VCaP (cell line): ENCODE measurements at regions not wholly inside any gene's neighbourhood (a gene's known extent, or its start where the extent isn't known, plus 50 kb on each side); places are given as distances from the start of the nearest gene placed in this dataset.
"Not testable (repeated sequence)": the region's sequence is repeated elsewhere in the genome, so short reads cannot be mapped to it uniquely, and the experiment has no call there.

Experiments
- H3K27ac ChIP-seq: fragments of 450-650 bp; 2 replicates; pipeline ENCODE4 v1.5.1; 2017
- TF ChIP-seq, protein P1 (sequence below): fragments of 450-650 bp; conservative IDR thresholded peaks from 2 replicates; pipeline ENCODE4 v1.5.1; 2017; ENCODE audit warnings: mild to moderate bottlenecking, moderate library complexity

DNA sequence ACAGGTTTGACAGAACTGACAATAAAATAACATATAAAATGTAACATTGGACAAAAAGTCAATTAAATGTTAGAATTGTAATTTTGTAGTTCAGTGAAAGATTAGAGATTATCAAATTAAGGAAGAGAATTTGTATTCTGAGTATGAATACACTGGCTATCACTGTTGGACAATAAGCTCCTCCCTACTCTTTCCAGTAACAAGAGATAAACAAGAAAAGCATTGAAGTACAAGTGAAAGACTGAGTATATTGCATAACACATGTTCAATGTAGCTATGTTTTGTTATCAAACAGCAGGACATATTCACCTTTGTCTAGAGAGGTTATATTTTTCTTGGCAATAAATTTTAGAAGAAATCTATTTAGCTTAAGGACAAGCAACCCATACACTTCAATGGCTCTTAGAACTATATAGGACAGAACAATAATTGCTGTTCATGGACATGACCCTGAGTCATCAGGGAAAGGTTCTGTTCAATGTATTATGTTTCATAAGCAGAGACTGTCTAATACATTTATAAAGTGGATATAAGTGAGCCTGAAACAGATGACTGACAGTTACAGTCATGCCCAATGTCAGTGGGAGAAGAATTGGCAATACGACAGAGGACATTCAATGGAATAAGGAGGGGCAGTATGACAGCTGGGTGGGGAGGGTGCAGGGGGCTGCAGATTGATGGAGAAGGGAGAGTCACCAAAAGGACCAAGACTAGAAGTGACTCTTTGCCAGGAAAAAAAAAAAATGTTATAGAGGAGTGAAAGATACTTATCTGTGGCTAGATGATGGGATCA, 520.4 kb downstream of the FRK start:
- TF ChIP-seq, protein P1, sequence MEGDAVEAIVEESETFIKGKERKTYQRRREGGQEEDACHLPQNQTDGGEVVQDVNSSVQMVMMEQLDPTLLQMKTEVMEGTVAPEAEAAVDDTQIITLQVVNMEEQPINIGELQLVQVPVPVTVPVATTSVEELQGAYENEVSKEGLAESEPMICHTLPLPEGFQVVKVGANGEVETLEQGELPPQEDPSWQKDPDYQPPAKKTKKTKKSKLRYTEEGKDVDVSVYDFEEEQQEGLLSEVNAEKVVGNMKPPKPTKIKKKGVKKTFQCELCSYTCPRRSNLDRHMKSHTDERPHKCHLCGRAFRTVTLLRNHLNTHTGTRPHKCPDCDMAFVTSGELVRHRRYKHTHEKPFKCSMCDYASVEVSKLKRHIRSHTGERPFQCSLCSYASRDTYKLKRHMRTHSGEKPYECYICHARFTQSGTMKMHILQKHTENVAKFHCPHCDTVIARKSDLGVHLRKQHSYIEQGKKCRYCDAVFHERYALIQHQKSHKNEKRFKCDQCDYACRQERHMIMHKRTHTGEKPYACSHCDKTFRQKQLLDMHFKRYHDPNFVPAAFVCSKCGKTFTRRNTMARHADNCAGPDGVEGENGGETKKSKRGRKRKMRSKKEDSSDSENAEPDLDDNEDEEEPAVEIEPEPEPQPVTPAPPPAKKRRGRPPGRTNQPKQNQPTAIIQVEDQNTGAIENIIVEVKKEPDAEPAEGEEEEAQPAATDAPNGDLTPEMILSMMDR: no peak
- H3K27ac ChIP-seq: no peak overlapping the region

DNA sequence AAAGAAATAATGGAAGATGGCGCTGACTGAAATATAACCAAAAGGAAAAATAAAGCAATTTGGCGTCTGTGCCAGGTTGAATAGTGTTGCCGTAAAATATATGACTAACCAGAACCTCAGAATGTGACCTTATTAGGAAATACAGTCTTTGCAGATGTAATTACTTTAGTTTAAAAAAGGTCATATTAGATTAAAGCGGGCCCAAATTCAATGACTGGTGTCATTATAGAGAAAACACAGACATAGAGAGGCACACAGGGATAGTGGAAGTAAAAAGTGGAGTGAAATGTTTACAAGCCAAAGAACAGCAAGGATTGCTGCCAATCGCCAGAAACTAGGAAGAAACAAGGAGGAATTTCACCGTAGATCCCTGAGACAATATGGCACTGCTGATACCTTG, 521.2 kb downstream of the FRK start:
- TF ChIP-seq, protein P1: no peak
- no peak overlapping the region for H3K27ac ChIP-seq

DNA sequence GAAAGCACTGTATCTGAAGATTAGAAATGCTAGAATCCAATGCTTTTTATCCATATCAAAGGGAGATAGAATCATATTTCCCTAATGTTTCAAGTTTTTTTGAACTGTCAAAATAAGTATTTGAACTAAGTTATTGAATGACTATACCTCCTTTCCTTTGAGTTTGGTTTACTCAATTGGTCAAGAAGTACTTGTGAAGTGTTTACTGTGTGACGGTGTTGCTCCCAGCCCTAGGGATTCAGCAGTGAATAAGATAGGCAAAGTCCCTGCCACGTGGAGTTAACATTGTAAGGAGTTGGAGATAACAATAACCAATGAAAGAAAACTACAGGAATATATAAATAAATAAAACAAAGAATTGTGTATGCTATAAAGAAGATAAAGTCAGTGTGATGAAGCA, 535.9 kb downstream of the FRK start:
- no peak overlapping the region for H3K27ac ChIP-seq
- TF ChIP-seq, protein P1: no peak

DNA sequence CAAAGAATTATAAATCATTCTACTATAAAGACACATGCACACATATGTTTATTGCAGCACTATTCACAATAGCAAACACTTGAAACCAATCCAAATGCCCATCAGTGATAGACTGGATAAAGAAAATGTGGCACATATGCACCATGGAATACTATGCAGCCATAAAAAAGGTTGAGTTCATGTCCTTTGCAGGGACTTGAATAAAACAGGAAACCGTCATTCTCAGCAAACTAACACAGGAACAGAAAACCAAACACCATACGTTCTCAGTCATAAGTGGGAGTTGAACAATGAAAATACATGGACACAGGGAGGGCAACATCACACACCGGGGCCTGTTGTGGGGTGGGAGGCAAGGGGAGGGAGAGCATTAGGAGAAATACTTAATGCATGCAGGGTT, 538.9 kb downstream of the FRK start:
- not testable (repeated sequence) for H3K27ac ChIP-seq

DNA sequence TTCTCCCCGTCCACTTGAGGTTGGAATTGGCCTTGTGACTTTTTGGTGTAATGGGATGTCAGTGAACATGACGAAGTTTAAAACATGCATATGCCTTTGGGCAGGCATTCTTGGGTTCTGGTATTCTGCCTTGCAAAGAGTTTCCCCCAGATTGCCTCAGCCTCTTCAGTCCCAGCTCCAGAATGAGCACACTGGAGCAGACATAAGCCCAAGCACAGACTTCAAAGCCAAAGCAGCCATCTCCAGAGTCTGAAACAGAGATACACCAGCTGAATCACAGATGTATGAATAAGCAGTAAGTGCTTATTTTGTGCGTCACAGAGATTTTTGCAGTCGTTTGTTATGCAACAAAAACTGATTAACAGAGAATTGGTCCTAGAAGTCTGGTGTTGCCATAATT, 546.0 kb downstream of the FRK start:
- TF ChIP-seq, protein P1: no peak
- H3K27ac ChIP-seq: no peak overlapping the region

DNA sequence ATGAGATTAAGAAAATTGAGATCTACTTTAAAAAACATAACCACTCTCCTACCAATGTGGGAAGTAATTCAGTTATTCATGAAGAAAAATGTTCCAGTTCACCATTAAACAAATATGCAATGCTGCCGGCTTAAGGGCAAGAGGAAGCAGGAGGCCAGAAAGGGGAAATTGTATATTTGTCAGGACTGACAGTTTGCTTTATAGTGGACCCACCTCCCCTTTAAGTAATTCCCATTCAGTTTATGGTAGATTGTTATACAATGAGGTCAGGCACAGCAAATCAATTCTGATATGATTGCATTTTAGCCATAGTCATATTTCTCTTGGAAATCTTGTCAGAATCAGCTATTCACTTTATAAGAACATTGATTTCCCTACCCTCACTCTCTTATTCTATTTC, 547.8 kb downstream of the FRK start:
- TF ChIP-seq, protein P1: no peak
- no peak overlapping the region for H3K27ac ChIP-seq

DNA sequence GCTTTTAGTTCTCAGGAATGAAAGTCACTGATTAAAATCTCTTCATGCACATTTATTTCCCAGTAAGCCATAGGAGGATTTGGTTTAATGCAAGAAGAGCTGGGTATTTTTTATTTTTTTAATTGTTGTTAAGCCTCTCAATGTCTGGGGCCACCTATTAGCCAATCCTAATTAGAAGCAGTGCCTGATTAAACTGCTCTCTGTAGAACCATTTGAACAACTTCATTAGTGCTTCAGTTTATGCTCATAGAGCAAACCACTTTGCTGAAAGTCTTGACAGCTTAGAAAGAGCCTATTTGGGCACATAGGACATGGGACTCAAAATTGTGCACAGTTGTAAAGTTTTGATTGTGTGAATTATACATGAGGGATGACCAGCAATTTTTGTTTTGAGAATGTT, 548.9 kb downstream of the FRK start:
- TF ChIP-seq, protein P1: no peak
- H3K27ac ChIP-seq: no peak overlapping the region

DNA sequence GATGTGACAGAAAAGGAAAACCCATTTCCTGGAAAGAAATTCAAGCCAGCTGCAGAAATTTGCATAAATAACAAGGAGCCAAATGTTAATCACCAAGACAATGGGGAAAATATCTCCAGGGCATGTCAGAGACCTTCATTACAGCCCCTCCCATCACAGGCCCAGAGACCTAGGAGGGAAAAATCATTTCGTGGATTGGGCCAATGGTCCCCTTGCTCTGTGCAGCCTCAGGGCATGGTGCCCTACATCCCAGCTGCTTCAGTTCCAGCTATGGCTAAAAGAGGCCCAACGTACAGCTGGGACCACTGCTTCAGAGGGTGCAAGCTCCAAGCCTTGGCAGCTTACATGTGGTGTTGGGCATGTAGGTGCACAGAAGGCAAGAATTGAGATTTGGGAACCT, 558.3 kb downstream of the FRK start:
- not testable (repeated sequence) for H3K27ac ChIP-seq

DNA sequence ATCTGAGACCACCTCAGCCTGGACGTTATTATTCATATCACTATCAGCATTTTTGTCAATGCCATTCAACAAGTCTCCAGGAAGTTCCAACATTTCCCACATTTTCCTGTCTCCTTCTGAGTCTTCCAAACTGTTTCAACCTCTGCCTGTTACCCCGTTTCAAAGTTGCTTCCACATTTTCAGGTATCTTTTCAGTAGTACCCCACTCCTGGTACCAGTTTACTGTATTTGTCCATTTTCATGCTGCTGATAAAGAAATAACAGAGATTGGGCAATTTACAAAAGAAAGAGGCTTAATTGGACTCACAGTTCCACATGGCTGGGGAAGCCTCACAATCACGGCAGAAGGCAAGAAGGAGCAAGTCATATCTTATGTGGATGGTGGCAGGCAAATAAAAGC, 565.5 kb downstream of the FRK start:
- TF ChIP-seq, protein P1: no peak
- no peak overlapping the region for H3K27ac ChIP-seq
